Hepatocyte (in vitro differentiated cells): ENCODE measurements at regions not wholly inside any gene's neighbourhood (a gene's known extent, or its start where the extent isn't known, plus 50 kb on each side); places are given as distances from the start of the nearest gene placed in this dataset. TPM values are rescaled to one million over a fixed set of nuclear protein-coding genes. Genes with fewer than 3 reads are reported as not detected.

Source experiments
- DNase-seq: peaks from one replicate; pipeline ENCODE4 v3.0.0-alpha.2; 2016; ENCODE audit warnings: low spot score
- H2AFZ ChIP-seq: fragments of 200-600 bp; sonication (generic); 2 replicates; pipeline ENCODE4 v1.6.0; 2016; ENCODE audit warnings: antibody characterized with exemption, mild to moderate bottlenecking
- H3K27ac ChIP-seq: fragments of 200-600 bp; sonication (generic); 2 replicates; pipeline ENCODE4 v1.5.1; 2016; ENCODE audit warnings: mild to moderate bottlenecking
- H3K27me3 ChIP-seq: fragments of 200-600 bp; sonication (generic); 2 replicates; pipeline ENCODE4 v1.6.1; 2016
- H3K36me3 ChIP-seq: fragments of 200-600 bp; sonication (generic); replicated peaks from 2 replicates; pipeline ENCODE4 v1.5.1; 2016; ENCODE audit warnings: low read depth; ENCODE audit not compliant: insufficient read depth
- H3K4me1 ChIP-seq: fragments of 200-600 bp; sonication (generic); 2 replicates; pipeline ENCODE4 v1.5.1; 2016; ENCODE audit warnings: mild to moderate bottlenecking, moderate library complexity; ENCODE audit not compliant: insufficient read depth
- H3K4me2 ChIP-seq: fragments of 200-600 bp; sonication (generic); 2 replicates; pipeline ENCODE4 v1.6.0; 2016
- H3K4me3 ChIP-seq: fragments of 200-600 bp; sonication (generic); 2 replicates; pipeline ENCODE4 v1.5.1; 2016; ENCODE audit warnings: mild to moderate bottlenecking
- H3K79me2 ChIP-seq: fragments of 200-600 bp; sonication (generic); 2 replicates; pipeline ENCODE4 v1.6.0; 2017; ENCODE audit warnings: mild to moderate bottlenecking
- H3K9me2 ChIP-seq: fragments of 200-600 bp; sonication (generic); replicated peaks from 2 replicates; pipeline ENCODE4 v1.6.0; 2017; ENCODE audit warnings: mild to moderate bottlenecking; ENCODE audit not compliant: insufficient read depth
- H3K9me3 ChIP-seq: fragments of 200-600 bp; sonication (generic); 2 replicates; pipeline ENCODE4 v1.5.1; 2016; ENCODE audit warnings: low read depth, mild to moderate bottlenecking
- H4K20me1 ChIP-seq: fragments of 200-600 bp; sonication (generic); 2 replicates; pipeline ENCODE4 v1.6.0; 2016; ENCODE audit warnings: mild to moderate bottlenecking; ENCODE audit not compliant: insufficient read depth, poor library complexity, severe bottlenecking
- CTCF ChIP-seq: fragments of 200-600 bp; sonication (generic); IDR thresholded peaks from 2 replicates; pipeline ENCODE4 v1.5.1; 2016; ENCODE audit warnings: antibody characterized with exemption, mild to moderate bottlenecking; ENCODE audit not compliant: poor library complexity
- EZH2 ChIP-seq: fragments of 200-600 bp; sonication (generic); IDR thresholded peaks from 2 replicates; pipeline ENCODE4 v1.6.1; 2016; ENCODE audit warnings: antibody characterized with exemption, mild to moderate bottlenecking, borderline replicate concordance
- EZH2phosphoT487 ChIP-seq: fragments of 200-600 bp; sonication (generic); IDR thresholded peaks from one replicate; pipeline ENCODE4 v1.6.1; 2018; ENCODE audit warnings: antibody characterized with exemption, mild to moderate bottlenecking, low read depth, moderate library complexity; ENCODE audit not compliant: unreplicated experiment, severe bottlenecking
- WGBS: methylation state at CpG from one replicate; pipeline ENCODE4 v1.1.6; 2016; ENCODE audit warnings: low lambda C conversion rate; ENCODE audit errors: missing lambda C conversion rate; 5-methylcytosine and 5-hydroxymethylcytosine counted together
- small RNA-seq: library from RNA; depleted of rRNA; stranded (forward); fragments of <200 nt; gene quantifications from one replicate; pipeline ENCODE3, GENCODE V24; 2014

GRCh38 chrX:147853701-147854100 is 58.0 kb upstream of the FMR1 start:
- H3K9me3 ChIP-seq = no peaks in the 10 kb centered on the region
- no peaks in the 10 kb centered on the region for H3K4me1 ChIP-seq
- WGBS = 71% methylated on average over 2 of the region's 2 CpGs
- H3K36me3 ChIP-seq = no peaks in the 10 kb centered on the region
- DNase-seq = no peak
- H3K9me2 ChIP-seq = no peaks in the 10 kb centered on the region
- no peaks in the 10 kb centered on the region for H3K27me3 ChIP-seq
- H3K79me2 ChIP-seq = no peaks in the 10 kb centered on the region
- no peak overlapping the region for H3K4me3 ChIP-seq
- no peak overlapping the region for H3K4me2 ChIP-seq
- no peaks in the 10 kb centered on the region for H4K20me1 ChIP-seq
- H3K27ac ChIP-seq = no peak overlapping the region
- H2AFZ ChIP-seq = no peak overlapping the region
- TF ChIP-seq EZH2phosphoT487 = no peak
- no peak for TF ChIP-seq CTCF
- TF ChIP-seq EZH2 = no peak

- Histone ChIP-seq H3K4me2 (no peak overlapping the region), H3K27me3 (no peaks in the 10 kb centered on the region), H4K20me1 (no peaks in the 10 kb centered on the region), H3K36me3 (no peaks in the 10 kb centered on the region), H2AFZ (no peak overlapping the region), H3K4me1 (no peaks in the 10 kb centered on the region), H3K9me2 (no peaks in the 10 kb centered on the region), H3K9me3 (no peaks in the 10 kb centered on the region), H3K27ac (no peak overlapping the region), H3K79me2 (no peaks in the 10 kb centered on the region), H3K4me3 (no peak overlapping the region)
- no peak for DNase-seq
- TF ChIP-seq CTCF = no peak
- TF ChIP-seq EZH2 = no peak
- no peak for TF ChIP-seq EZH2phosphoT487
- 43% methylated on average over 2 of the region's 2 CpGs for WGBS
Observed at GRCh38 chrX:147859666-147860065, 52.1 kb upstream of the FMR1 start.

Small RNA genes lying in the stretch of these regions (small RNA-seq; reads per million reads assigned to genes)
- not detected for gene AC016925.1
- gene AC016925.2 = not detected
- not detected for gene AL009048.1
- gene AL096861.1 = not detected
- not detected for gene RNU6-382P
